ENCODE measurements at regions not wholly inside any gene's neighbourhood (a gene's known extent, or its start where the extent isn't known, plus 50 kb on each side); places are given as distances from the start of the nearest gene placed in this dataset.
"Not testable (repeated sequence)": the region's sequence is repeated elsewhere in the genome, so short reads cannot be mapped to it uniquely, and the experiment has no call there.

DNA sequence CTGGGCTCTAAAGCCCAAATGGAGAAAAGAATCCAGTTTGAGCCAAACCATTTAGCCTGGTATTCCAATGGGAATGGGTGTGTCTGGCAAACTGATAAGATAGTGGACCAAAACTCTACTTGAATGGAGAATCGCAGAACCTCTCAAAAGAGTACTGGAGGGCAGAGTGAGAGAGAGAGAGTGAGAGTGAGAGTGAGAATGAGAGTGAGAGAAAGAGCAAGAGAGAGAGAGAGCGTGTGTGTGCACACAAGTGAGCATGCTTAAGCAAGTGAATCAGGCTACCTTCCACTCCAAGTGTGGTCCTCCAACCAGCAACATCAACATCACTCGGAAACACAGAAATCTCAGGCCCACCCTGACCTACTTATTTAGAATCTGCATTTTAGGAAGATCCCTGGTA, 58.8 kb downstream of the UQCRFS1 start:
- no peak for DNase-seq

DNA sequence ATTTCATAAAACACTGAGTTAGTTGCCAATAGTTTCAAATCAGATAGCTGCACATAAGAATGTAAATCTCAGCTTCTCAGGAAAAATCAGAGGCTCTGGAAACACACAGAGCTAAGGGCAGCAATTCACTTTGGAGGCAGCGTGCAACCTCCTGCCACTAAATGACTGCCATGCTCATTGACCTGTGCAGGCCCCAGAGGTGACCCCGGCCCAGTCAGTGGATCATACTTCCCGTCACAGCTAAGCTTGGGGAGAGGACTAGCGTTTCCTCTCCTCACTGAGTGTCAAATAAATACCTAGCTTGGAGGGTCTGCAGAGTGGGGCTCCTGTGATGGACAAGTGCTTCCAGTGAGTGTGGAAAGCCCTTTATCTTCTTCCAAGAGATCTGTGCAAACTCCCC, 67.2 kb downstream of the UQCRFS1 start:
- DNase-seq, result no peak

DNA sequence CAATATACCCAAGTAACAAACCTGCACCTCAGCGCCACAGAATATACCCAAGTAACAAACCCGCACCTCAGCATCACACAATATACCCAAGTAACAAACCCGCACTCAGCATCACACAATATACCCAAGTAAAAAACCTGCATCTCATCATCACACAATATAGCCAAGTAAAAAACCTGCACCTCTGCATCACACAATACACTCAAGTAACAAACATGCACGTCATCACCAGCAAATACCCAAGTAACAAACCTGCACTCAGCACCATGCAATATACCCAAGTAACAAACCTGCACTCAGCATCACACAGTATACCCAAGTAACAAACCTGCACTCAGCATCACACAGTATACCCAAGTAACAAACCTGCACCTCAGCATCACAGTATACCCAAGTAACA, 69.8 kb downstream of the UQCRFS1 start:
- no peak for DNase-seq

DNA sequence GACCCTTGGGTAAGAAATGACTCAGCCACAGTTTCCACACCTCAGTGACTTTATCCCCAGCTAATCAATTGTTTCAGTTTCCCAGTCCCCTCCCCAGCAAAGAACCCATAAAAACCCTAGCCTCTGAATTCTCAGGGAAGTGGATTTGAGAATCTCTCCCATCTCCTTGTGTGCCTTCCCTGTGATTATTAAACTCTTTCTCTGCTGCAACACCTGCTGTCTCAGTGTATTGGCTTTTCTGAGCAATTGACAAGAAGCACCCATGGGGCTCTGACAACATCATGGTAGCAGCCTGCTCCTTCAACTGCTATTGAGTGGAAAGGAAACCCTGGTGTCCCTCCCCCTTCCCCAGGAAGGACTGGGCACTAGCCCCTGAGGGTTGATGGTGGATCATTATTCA, 73.7 kb downstream of the UQCRFS1 start:
- DNase-seq, result no peak

DNA sequence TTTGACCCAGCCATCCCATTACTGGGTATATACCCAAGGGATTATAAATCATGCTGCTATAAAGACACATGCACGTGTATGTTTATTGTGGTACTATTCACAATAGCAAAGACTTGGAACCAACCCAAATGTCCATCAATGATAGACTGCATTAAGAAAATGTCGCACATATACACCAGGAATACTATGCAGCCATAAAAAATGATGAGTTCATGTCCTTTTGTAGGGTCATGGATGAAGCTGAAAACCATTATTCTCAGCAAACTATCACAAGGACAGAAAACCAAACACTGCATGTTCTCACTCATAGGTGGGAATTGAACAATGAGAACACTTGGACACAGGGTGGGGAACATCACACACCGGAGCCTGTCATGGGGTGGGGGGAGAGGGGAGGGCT, 74.7 kb downstream of the UQCRFS1 start:
- DNase-seq, result not testable (repeated sequence)

DNA sequence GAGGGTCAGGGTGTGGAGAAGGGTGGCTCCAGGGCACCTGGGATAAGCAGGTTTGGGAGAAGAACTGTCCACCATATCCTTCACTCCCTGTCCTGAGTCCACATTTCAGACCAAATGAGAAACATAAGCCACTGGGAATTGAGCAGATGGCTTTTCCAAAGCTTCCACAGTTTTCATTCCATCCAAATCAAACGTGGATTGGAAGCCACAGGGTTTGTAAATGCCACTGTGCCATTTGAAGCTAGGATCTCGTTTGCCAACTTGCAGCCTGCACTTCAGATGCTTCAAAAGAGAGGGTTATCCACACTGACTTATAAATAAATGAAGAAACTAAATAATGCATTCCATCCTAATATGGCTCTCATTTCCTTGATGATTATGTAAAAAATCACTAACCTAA, 81.5 kb downstream of the UQCRFS1 start:
- no peak for DNase-seq

DNA sequence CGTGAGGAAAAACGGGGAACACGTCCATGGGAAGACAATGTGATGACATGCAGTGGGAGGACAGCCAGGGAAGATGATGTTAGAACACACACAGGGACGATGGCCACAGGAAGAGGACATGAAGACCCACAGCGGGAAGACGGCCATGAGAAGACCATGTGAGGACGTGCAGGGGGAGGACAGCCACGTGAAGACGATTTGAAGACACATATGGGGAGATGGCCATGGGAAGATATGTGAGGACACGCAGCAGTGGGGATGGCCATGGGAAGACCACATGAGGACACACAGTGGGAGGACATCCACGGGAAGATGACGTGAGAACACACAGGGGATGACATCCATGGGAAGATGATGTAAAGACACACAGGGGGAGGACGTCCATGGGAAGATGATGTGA, 83.8 kb downstream of the UQCRFS1 start:
- no peak for DNase-seq

DNA sequence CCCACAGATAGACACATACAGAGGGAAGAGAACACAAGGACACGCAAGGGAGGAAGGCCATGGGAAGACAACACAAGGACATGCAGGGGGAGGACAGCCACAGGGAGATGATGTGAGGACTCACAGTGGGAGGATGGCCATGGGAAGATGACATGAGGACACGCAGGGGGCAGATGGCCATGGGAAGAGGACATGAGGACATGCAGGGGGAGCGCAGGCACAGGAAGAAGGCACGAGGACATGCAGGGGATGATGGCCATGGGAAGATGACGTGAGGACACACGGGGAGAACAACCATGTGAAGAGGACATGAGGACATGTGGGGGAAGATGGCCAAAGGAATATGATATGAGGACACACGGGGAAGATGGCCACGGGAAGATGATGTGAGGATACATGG, 84.7 kb downstream of the UQCRFS1 start:
- no peak for DNase-seq

DNA sequence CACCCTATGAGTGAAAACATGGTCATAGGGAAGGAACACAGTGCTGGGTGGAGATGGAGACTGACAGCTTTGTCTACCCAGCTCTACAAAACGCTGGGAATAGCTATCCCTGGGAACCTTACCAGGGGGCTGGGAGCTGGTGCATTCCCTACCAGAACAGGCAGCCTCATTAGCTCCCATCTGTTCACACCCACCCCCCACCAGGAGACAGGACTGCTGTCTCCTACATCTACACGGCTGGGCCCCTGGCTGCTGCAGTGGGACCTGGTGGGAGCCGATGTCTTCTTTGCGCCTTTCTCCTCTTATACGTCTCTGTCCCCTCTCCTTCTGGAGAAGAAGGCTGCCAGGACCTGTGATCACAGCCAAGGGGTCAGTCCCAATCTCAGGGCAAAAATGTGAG, 90.8 kb downstream of the UQCRFS1 start:
- no peak for DNase-seq

DNA sequence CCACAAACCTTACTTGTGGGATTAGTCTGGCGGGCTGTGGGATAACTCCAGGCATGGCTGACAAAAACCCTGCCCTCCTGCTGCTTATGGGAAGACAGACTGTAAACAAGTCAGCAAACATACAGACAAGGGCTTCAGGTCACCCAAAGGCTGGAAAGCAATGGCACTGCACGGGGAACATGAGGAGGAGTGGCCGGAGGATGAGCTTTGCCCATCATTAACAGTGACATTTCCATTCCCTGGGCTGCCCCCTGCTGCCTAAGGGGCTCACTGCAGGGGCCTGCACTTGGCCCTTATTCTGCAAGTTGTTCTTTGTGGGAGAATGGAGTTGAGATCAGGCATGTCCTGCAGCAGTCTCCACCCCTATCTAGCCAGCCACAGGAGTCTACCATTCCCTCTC, 91.3 kb downstream of the UQCRFS1 start:
- DNase-seq, result no peak

DNA sequence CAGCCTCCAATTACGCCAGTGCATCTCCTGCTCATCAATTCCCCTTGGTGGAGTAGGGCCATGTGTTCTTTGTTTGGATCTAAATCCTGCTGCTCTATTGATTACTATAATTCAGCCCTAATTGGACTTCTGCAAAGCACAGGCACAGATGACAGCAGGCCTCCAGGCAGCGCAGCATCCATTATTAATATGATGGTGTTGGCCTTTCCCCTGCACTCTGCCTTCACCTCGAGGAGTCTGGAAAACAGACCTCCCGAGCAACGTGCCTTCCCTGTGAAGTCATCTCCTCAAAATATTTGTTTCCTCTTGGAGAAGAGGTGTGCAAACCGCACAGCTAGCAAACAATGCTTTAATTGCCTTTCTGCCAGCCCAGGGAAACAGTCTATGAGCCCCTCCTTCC, 92.5 kb downstream of the UQCRFS1 start:
- no peak for DNase-seq

DNA sequence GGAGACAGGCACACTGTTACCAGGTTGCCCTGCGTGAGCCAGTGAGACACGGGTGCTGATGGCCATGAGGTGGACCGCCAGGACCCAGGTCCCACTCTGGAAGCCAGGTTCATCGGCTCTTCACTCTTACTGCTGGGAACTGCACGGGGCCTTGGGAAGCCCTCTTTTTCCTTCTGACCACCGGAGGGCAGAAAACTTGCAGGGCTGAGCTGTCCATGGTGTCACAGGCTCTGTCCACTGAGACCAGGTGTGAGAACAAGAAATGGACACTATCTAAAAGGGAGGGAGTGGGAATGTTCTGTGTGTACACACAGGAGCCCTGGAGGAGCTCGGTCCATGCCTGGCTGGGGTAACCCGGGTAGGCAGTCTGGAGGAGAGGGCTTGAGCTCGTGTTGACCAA, 93.4 kb downstream of the UQCRFS1 start:
- DNase-seq, result no peak

DNA sequence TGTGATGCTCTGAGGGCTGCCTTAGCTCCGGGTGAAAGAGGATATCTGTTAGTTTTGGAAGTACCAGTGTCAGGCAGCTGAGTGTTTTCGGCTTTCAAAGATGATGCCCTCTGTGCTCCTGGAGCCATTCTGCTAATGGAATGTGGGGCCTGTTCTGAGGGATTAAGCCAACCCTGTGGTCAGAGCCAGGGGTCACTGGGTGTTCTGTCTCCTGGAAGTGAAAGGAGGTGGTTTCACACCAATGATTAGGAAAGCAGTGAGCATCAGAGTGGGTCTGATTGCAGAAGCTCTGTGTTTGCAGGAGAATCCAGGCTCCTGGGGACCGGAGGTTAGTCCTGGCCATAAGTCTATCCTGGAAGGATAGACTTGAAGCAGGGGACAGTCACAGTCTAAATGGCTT, 94.6 kb downstream of the UQCRFS1 start:
- no peak for DNase-seq

DNA sequence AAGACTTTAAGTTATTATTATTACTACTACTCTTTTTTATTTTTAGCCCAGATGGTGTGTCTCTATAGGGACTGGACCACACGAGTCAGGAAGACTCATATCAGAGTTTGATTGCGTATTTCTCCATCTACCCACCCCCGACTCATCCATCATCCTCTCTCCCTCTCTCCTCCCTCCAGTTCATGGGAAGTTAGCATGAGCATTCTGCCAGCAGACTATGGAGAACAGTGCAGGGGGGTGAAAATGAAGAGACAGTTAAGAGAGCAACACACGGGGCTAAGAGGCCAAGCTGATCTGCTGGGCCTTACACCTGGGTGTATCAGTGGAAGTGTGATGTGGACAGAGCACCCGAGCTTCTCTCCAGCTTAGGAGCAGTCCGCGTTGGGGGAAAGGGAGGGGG, 95.0 kb downstream of the UQCRFS1 start:
- DNase-seq, result no peak

DNA sequence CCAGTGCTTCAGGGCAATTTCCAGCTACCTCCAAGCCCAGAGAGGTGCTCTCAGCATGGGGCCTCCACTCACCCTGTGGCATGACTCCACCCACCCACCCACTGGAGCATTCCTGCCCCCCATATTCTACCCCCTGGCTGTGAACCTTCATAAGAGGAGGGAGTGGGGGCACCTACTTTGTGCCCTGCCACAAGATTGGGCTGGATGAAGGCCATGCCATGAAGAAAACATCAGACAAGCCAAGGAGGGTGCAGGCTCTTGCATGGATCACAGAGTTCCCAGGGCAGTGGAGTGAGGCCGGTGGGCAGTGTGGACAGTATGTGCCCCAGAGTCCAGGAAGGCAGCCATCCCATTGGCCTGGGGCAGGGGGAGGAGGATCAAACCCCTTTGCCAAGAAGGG, 97.8 kb downstream of the UQCRFS1 start:
- DNase-seq, result no peak

DNA sequence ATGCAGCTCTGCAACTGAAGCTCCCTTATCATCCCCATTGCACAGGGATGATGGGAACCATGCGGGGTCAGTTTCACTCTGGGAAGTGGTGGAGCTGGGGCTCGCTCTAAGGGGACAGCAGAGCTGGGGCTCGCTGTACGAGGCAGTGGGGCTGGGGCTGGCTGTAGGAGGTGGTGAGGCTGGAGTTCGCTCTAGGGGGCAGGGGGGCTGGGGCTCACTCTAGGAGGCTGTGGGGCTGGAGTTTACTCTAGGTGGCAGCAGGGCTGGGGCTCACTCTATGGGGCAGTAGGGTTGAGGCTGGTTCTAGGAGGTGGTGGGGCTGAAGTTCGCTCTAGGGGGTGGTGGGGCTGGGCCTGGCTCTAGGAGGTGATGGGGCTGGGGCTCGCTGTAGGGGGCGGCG, 99.1 kb downstream of the UQCRFS1 start:
- DNase-seq, result no peak

DNA sequence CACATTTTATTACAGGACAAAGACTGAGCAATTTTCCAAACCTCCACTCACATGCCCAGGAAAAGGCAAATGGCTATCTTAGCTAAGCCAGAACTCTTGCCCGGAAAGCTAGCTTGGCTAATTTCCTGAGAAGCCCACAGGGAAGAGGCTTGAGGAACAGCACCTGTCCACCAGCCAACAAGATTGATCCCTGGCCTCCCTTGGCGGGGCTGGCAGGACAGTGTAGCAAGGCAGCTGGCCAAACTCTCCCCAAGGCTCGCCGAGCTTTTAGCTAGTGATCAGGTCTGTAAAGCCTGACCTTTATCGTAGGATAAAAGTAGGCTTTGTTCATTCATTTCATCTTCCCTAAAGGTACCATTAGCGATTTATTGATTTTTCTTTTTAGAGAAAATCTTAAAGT, 101.4 kb downstream of the UQCRFS1 start:
- DNase-seq, result no peak

DNA sequence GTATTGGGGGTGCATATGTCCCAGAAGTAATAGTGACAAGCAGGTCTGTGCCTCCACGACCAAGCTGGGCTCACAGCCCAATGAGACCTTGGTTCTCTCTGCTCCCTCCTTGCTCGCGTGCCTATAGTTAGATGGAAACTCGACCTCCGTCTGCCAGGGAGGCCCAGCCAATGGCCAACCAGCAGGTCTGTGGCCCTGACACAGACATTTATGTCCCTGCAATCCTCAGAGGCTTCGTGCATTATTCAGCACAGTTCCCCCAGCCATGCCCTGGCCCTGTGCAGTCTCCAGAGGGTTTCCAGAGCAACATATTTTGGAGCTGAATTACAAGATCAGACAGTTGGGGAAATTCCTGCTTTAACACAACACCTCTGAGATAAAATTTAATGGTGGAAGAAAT, 105.1 kb downstream of the UQCRFS1 start:
- DNase-seq, result no peak

DNA sequence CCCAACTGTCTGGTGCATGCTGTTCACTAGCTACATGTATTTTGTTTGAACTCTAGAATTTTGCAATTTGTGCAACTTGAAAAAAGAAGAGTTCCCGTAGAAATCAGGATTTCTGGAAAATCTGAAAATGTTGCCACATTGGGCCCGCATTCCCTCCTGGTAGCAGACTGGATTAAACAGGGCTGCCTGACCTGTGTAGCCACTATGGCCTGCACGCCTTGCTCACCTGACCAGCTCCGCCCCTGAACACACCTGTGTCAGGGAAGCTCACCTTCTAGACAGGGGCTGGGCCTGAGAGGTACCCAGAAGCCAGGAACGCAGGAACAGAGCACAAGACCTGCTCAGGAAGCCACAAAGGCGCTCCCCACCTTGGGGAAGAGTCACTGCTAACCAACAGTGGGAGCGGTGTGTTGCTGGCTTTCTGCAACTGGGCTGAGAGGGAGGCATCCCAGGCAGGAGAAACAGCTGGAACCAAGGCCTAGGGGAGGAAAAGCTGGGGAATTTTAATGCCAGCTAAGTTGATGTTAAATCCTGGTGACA, 106.5 kb downstream of the UQCRFS1 start:
- DNase-seq, result no peak

DNA sequence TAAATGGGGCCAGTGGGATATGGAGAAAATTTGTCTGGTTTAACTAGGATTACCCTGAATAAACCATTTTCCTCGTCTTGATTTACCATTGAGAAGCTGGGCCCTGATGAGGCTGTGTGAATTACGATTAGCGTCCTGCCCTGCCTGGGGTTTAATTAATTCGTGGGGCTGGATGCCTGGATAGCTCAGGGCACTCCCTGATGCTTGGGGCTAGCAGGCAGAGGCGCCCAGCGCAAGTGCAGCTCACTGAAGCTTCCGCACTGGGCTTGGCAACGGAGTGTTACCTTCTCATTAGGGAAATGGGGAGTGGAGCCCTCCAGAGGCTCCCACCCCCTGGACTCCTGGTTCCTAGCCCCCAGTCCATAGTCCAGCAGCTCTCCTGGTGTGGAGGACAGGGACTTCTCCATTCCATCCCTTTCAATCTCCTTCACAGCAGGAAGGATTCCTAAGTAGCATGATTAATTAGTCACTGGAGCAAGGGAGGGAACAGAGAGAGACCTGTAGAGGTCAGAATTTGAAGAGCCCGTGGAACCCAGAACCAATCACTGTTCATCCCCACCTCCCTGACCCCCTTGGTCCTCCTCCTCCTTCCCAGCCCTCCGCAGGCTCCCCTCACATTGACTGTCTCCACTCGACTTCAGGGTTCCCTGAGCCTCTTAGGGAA, 107.2 kb downstream of the UQCRFS1 start:
- DNase-seq, result no peak

DNA sequence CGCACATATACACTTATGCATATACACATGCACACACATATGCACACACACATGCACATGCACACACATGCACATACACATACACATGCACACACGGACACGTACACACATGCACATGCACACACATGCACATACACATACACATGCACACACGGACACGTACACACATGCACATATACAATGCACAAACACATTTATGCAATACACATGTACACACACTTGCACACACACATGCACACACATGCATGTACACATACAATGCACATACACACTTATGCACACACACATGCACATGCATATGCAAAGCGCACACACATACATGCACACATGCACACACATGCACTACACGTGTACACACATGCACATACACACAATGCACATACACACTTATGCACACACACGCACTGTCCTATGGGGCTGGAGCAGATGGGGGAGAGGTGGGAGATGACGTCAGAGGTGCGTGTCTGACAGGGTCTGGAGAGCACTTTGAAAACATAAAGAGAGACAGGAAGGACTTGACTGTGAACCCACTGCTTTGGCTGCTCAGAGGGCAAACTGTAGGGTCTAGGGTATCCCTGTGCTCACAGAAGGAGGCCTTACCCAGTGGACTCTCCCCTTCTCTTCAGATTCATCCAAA, 108.2 kb downstream of the UQCRFS1 start:
- no peak for DNase-seq

DNA sequence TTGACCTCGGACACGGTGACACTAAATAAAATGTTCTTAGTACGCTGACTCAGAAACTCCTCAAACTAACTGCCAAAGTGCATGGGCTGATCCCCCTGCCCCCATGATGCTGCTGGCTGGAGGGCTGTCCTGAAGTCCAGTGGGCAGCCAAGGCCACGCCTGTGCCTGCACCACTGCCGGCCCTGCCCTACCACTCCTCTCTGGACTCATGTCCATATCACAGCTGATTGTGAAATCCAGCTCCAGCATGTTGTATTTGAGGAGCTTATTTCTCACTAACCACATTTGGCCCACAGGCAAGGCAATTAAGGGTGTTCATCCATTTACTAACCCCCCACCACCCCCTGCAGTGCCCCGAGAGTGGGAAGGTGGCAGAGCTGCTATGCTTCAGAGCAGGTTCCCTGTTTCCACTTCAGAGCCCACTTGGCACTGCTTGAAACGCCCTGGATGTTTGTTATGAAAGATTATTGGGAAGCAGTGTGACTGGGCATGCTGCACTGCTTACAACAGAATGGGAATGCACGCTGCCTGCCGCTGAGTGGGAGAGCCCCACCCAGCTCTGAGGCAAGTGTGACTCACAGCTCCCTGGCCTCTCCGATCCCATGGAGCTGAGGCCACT, 114.0 kb downstream of the UQCRFS1 start:
- no peak for DNase-seq

DNA sequence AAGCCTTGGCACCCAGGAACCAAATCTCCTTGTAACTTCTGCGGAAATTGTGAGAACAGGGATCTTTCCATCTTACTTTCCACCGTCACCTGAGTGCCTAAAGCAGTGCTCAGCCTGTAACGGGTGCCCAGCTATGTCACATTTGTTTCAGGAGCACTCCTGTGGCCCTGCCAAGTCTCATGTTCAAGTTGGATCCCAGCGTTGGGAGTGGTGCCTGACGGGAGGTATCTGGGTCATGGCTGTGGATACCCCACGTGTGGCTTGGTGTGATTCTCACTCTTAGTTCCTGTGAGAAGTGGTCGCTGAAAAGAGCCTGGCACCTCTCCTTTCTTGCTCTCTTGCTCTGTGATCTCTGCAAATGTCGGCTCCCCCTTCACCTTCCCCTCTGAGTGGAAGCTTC, 114.9 kb downstream of the UQCRFS1 start:
- DNase-seq, result no peak

DNA sequence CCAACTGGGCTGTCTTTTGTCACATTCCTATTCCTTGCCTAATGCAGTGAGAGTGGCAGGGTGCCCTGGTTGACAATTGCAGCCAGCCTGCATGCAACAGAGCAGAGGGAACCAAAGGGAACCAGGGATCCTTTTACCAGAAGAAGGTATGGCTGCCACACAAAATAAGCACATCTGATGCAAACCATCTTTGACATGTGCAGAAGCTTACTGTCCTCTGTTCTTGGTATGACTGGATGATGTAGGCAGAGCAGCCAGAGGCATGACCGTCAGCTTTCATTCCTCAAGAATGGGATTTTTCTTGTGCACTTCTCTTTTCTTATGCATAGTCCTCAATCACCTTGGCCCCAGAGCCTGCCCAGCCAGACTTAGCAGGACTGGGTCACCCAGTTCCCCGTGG, 116.1 kb downstream of the UQCRFS1 start:
- DNase-seq, result no peak

DNA sequence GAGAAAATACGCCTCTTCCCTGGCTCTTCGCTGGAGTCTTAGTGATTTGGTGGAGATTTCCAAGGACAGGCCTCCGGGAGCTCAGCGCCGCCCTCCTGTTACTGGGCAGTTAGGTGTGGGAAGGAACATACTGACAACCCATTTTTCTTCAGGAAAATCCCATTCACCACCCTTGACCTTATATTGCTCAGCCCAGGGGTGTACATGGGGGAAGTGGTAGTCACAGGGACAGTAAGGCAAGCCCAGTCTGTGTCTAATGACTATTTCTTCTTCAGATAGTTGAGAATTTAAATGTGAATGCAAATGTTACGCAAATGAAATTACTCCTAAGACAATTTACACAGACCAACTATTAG, 119.4 kb downstream of the UQCRFS1 start:
- no peak for DNase-seq

Measured in MV-4-11 (cell line).